Testis (tissue), 2 donors: ENCODE measurements at regions not wholly inside any gene's neighbourhood (a gene's known extent, or its start where the extent isn't known, plus 50 kb on each side); places are given as distances from the start of the nearest gene placed in this dataset.

Experiments
- CTCF ChIP-seq, 3 experiments: fragments of 450-650 bp in 2 of 3; fragments of 200-600 bp in 1 of 3; sonication (generic) in 1 of 3; IDR thresholded peaks; one replicate each; pipeline ENCODE4 v1.5.1; 2016 to 2019; ENCODE audit warnings: antibody characterized with exemption in 3 of 3, mild to moderate bottlenecking in 2 of 3, moderate library complexity in 1 of 3
- POLR2A ChIP-seq: fragments of 450-650 bp; IDR thresholded peaks from one replicate; pipeline ENCODE4 v1.6.1; 2017; ENCODE audit warnings: antibody characterized with exemption, mild to moderate bottlenecking, moderate library complexity

- TF ChIP-seq CTCF (IDR thresholded peaks at IDR 0.05) (no peak), POLR2A (no peak)
Measured at GRCh38 chr14:81805785-81806184, 272.1 kb upstream of the SEL1L start.
